MM.1S (cell line): ENCODE measurements at regions not wholly inside any gene's neighbourhood (a gene's known extent, or its start where the extent isn't known, plus 50 kb on each side); places are given as distances from the start of the nearest gene placed in this dataset.

Experiments used
- EZH2phosphoT487 ChIP-seq: fragments of 300-600 bp; sonication (generic); IDR thresholded peaks from 2 replicates; pipeline ENCODE4 v1.6.1; 2018; ENCODE audit warnings: antibody characterized with exemption, low read length
- TF ChIP-seq, protein P1 (sequence below): fragments of 300-600 bp; sonication (generic); IDR thresholded peaks from 2 replicates; pipeline ENCODE4 v1.5.1; 2016; ENCODE audit warnings: antibody characterized with exemption, low read length, mixed read lengths

DNA sequence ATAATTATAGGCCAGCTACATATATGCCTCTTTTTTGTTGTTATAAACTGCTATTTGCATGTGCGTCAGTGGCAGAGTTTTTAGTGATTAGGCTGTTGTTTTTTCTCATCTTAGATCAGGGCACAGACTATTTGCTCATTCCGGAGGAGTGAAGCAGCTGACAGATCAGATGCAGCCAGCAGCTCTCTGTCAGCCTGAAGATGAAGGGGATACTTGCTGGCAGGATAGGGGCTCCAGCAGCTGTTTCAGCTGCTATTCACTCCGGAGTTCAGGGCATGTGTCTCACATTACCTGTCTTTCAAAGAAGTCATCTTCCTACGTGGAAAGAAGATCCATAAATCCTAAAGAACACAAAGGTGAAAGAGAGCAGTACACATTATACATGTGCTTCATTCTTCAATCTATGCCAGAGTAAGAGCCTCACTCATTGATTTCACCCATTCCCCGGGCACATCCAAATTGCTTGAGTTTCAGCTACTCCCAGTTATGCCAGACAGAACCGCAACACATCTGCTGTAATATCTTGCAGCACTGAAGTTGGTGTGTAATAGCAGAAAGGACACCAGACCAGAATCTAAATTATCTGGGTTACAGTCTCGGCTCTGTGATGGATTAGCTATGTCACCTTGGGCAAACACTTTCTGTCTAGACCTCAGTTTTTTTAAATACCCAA lies 182.8 kb upstream of the CHRM2 start:
- TF ChIP-seq, protein P1, sequence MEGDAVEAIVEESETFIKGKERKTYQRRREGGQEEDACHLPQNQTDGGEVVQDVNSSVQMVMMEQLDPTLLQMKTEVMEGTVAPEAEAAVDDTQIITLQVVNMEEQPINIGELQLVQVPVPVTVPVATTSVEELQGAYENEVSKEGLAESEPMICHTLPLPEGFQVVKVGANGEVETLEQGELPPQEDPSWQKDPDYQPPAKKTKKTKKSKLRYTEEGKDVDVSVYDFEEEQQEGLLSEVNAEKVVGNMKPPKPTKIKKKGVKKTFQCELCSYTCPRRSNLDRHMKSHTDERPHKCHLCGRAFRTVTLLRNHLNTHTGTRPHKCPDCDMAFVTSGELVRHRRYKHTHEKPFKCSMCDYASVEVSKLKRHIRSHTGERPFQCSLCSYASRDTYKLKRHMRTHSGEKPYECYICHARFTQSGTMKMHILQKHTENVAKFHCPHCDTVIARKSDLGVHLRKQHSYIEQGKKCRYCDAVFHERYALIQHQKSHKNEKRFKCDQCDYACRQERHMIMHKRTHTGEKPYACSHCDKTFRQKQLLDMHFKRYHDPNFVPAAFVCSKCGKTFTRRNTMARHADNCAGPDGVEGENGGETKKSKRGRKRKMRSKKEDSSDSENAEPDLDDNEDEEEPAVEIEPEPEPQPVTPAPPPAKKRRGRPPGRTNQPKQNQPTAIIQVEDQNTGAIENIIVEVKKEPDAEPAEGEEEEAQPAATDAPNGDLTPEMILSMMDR: no peak
- no peak for TF ChIP-seq EZH2phosphoT487
